DOHH2 (cell line): ENCODE measurements at regions not wholly inside any gene's neighbourhood (a gene's known extent, or its start where the extent isn't known, plus 50 kb on each side); places are given as distances from the start of the nearest gene placed in this dataset.

ENCODE experiments used
- H3F3A ChIP-seq: fragments of 200-600 bp; sonication (generic), shearing (Covaris generic); 2 replicates; pipeline ENCODE4 v1.6.0; 2016; ENCODE audit warnings: antibody characterized with exemption, mild to moderate bottlenecking; ENCODE audit not compliant: control insufficient read depth, insufficient read depth
- H3K27ac ChIP-seq: fragments of 200-600 bp; sonication (generic); 2 replicates; pipeline ENCODE4 v1.5.1; 2014; ENCODE audit warnings: low read depth, mild to moderate bottlenecking, low read length, moderate library complexity
- H3K27me3 ChIP-seq: fragments of 200-600 bp; sonication (generic); 2 replicates; pipeline ENCODE4 v1.6.1; 2014; ENCODE audit warnings: mild to moderate bottlenecking, low read length, mixed read lengths; ENCODE audit not compliant: control insufficient read depth
- H3K36me3 ChIP-seq: fragments of 200-600 bp; sonication (generic); 2 replicates; pipeline ENCODE4 v1.6.1; 2014; ENCODE audit warnings: mild to moderate bottlenecking, low read length, moderate library complexity, mixed read lengths; ENCODE audit not compliant: control insufficient read depth
- H3K4me1 ChIP-seq: fragments of 200-600 bp; sonication (generic); 2 replicates; pipeline ENCODE4 v1.6.1; 2014; ENCODE audit warnings: mild to moderate bottlenecking, low read length, mixed read lengths; ENCODE audit not compliant: control insufficient read depth
- H3K4me2 ChIP-seq: fragments of 200-600 bp; sonication (generic); 2 replicates; pipeline ENCODE4 v1.6.0; 2014; ENCODE audit warnings: mild to moderate bottlenecking, low read length, moderate library complexity
- H3K4me3 ChIP-seq: fragments of 200-600 bp; sonication (generic); 2 replicates; pipeline ENCODE4 v1.5.1; 2014; ENCODE audit warnings: mild to moderate bottlenecking, low read length, mixed read lengths
- H3K79me2 ChIP-seq: fragments of 200-600 bp; sonication (generic); 2 replicates; pipeline ENCODE4 v1.6.1; 2014; ENCODE audit warnings: mild to moderate bottlenecking, low read length, mixed read lengths; ENCODE audit not compliant: control insufficient read depth
- H3K9me2 ChIP-seq: fragments of 200-600 bp; sonication (generic); replicated peaks from 2 replicates; pipeline ENCODE4 v1.6.1; 2014; ENCODE audit warnings: mild to moderate bottlenecking, low read length, mixed read lengths; ENCODE audit not compliant: control insufficient read depth
- H3K9me3 ChIP-seq: fragments of 200-600 bp; sonication (generic); 2 replicates; pipeline ENCODE4 v1.6.1; 2014; ENCODE audit warnings: antibody characterized with exemption, low read length, mixed read lengths; ENCODE audit not compliant: control insufficient read depth, insufficient read depth
- H4K20me1 ChIP-seq: fragments of 200-600 bp; sonication (generic); 2 replicates; pipeline ENCODE4 v1.6.0; 2014; ENCODE audit warnings: low read depth, mild to moderate bottlenecking, antibody characterized with exemption, low read length, moderate library complexity; ENCODE audit not compliant: control insufficient read depth, insufficient read depth
- EZH2phosphoT487 ChIP-seq: fragments of 200-600 bp; sonication (generic); IDR thresholded peaks from 2 replicates; pipeline ENCODE4 v1.6.1; 2017; ENCODE audit warnings: borderline replicate concordance, mild to moderate bottlenecking, antibody characterized with exemption, low read length, moderate library complexity, mixed read lengths
- TF ChIP-seq, protein P1 (sequence below): fragments of 200-600 bp; sonication (generic); IDR thresholded peaks from one replicate; pipeline ENCODE4 v1.5.1; 2014; ENCODE audit warnings: antibody characterized with exemption, mild to moderate bottlenecking, low read depth, low read length; ENCODE audit not compliant: poor library complexity, severe bottlenecking

DNA sequence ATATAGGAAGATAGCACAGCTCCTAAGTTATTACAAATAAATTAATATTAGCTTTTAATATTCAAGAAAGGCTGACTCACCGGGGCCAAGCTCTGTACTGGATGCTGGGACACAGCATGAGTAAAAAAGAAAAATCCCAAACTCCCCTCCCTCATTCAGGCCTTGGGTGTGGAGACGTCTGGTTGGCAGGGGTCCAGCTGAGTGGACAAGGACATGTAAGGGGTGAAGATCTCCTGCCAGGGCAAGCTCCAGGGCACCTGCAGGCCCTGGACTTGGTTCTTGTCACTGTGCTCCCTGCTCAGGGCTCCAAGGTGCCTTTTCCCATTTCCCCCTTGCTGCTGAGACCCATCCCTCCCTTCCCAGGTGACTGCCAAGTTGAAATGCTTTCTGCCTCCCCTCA is 388.5 kb downstream of the ENC1 start:
- H3K4me1 ChIP-seq: no peaks in the 10 kb centered on the region
- no peaks in the 10 kb centered on the region for H4K20me1 ChIP-seq
- no peak for TF ChIP-seq EZH2phosphoT487
- TF ChIP-seq, protein P1, sequence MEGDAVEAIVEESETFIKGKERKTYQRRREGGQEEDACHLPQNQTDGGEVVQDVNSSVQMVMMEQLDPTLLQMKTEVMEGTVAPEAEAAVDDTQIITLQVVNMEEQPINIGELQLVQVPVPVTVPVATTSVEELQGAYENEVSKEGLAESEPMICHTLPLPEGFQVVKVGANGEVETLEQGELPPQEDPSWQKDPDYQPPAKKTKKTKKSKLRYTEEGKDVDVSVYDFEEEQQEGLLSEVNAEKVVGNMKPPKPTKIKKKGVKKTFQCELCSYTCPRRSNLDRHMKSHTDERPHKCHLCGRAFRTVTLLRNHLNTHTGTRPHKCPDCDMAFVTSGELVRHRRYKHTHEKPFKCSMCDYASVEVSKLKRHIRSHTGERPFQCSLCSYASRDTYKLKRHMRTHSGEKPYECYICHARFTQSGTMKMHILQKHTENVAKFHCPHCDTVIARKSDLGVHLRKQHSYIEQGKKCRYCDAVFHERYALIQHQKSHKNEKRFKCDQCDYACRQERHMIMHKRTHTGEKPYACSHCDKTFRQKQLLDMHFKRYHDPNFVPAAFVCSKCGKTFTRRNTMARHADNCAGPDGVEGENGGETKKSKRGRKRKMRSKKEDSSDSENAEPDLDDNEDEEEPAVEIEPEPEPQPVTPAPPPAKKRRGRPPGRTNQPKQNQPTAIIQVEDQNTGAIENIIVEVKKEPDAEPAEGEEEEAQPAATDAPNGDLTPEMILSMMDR: no peak
- no peak overlapping the region for H3K27ac ChIP-seq
- H3K9me2 ChIP-seq: no peaks in the 10 kb centered on the region
- H3F3A ChIP-seq: no peaks in the 10 kb centered on the region
- H3K79me2 ChIP-seq: no peaks in the 10 kb centered on the region
- H3K4me2 ChIP-seq: no peak overlapping the region
- no peak overlapping the region for H3K4me3 ChIP-seq
- no peaks in the 10 kb centered on the region for H3K9me3 ChIP-seq
- no peaks in the 10 kb centered on the region for H3K36me3 ChIP-seq
- no peaks in the 10 kb centered on the region for H3K27me3 ChIP-seq

DNA sequence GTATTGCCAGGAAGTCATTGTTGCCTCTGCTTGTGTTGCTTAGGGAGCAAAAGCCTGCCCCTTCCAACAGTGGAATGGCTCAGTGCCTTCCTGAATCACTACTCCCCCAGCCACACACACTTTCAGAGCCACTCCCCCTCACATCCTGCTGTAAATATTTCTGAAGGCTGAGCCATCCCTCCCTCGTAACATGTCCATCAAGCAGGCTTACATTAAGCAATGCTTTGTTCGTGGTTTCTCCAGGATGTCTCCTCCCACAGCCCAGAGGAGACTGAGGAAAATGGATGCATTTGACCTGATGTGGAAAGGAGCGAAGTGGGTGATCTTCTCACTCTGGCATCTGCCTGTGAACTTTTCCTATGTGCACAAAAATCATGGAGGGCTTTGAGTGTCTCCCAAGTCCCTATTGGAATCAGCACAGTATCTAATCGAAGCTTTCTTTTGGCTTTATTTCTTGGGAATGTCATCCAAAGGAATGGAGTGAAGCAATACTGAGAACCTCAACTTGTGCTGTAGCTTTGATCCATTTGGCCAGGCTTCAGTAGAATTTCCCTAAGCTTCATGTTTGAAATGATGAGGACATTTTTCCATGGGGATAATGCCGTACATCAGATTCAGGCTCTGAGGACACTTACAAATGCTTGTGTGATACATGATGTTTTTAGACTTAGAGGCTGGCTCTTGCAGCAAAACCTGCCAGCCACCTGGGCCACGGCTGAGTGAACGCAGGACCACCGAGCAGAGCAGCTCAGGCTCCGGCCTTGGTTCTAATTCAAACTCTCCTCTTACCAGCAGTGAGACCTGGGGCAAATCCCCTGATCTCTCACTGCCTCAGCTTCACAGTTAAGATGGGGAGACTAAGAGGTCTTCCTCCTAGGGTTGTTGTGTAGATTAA is 389.1 kb downstream of the ENC1 start:
- H3K27ac ChIP-seq: no peak overlapping the region
- TF ChIP-seq, protein P1: no peak
- no peak for TF ChIP-seq EZH2phosphoT487
- no peaks in the 10 kb centered on the region for H3F3A ChIP-seq
- H3K4me1 ChIP-seq: no peaks in the 10 kb centered on the region
- H3K4me2 ChIP-seq: no peak overlapping the region
- H4K20me1 ChIP-seq: no peaks in the 10 kb centered on the region
- no peaks in the 10 kb centered on the region for H3K27me3 ChIP-seq
- no peak overlapping the region for H3K4me3 ChIP-seq
- no peaks in the 10 kb centered on the region for H3K79me2 ChIP-seq
- H3K9me2 ChIP-seq: no peaks in the 10 kb centered on the region
- H3K9me3 ChIP-seq: no peaks in the 10 kb centered on the region
- H3K36me3 ChIP-seq: no peaks in the 10 kb centered on the region

DNA sequence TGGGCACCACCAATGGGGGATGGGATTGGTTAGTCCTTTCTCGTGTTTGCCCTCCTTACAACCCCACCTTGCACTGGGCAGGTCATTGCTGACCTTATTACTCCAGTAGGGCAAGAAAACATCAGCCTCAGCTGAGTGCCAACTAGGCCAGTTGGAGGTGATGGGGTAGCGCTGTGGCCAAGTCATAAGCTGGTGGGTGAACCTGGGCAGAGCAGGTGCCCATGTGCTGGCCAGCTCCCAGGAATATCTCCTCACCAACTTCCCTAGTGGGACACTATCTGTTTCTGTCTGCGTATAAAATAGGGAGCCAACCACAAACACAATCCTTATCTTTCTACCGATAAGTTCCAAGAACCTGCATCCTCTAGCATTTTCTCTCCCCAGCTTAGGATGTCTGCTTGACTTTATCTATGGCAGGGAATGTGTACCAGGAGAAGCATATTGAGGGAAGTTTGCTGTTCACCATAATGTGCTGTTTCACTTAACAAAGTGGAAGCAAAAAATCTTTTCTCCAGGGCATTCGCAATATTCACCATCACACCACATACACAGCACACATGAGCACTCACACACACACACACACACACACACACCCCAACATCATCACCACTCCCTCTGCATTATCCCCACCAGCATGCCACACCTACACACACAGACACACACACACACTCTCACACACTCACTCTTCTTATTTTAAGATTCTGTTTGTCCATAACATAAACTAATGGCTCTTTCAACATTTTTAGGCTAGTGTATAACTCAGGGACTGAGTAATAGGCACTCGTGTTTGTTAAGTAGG is 390.0 kb downstream of the ENC1 start:
- no peaks in the 10 kb centered on the region for H3K9me3 ChIP-seq
- no peaks in the 10 kb centered on the region for H4K20me1 ChIP-seq
- no peaks in the 10 kb centered on the region for H3F3A ChIP-seq
- H3K4me2 ChIP-seq: no peak overlapping the region
- no peaks in the 10 kb centered on the region for H3K4me1 ChIP-seq
- no peak for TF ChIP-seq EZH2phosphoT487
- H3K27me3 ChIP-seq: no peaks in the 10 kb centered on the region
- no peak overlapping the region for H3K4me3 ChIP-seq
- H3K36me3 ChIP-seq: no peaks in the 10 kb centered on the region
- H3K27ac ChIP-seq: no peak overlapping the region
- H3K9me2 ChIP-seq: no peaks in the 10 kb centered on the region
- no peaks in the 10 kb centered on the region for H3K79me2 ChIP-seq

DNA sequence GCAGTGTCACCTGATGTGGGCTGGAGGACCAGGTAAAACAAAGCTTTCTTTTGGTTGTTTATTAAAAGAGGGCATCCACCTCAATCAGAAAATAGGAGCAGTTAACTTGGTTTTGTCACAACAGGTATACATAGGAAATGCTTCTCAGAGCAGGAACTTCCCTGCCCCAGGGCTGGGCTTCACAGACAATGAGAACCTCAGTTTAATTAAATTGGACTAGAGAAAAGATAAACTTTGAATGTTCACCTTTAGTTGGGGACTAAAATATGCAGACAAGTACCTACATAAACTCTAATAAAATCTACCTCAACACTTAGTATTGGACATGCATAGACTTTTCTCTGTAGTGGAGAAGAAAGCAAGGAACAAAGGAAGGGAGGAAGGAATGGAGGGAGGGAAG is 392.0 kb downstream of the ENC1 start:
- no peaks in the 10 kb centered on the region for H3K4me1 ChIP-seq
- no peaks in the 10 kb centered on the region for H3K9me2 ChIP-seq
- H3K79me2 ChIP-seq: no peaks in the 10 kb centered on the region
- no peaks in the 10 kb centered on the region for H3K27me3 ChIP-seq
- no peak overlapping the region for H3K4me3 ChIP-seq
- no peaks in the 10 kb centered on the region for H3F3A ChIP-seq
- no peak overlapping the region for H3K27ac ChIP-seq
- no peaks in the 10 kb centered on the region for H3K36me3 ChIP-seq
- TF ChIP-seq EZH2phosphoT487: no peak
- TF ChIP-seq, protein P1: no peak
- H3K9me3 ChIP-seq: no peaks in the 10 kb centered on the region
- H4K20me1 ChIP-seq: no peaks in the 10 kb centered on the region
- no peak overlapping the region for H3K4me2 ChIP-seq
